GM18858 (cell line): ENCODE measurements at regions not wholly inside any gene's neighbourhood (a gene's known extent, or its start where the extent isn't known, plus 50 kb on each side); places are given as distances from the start of the nearest gene placed in this dataset.

Source experiments
- ATAC-seq: cut with Tn5 transposase; IDR thresholded peaks from one replicate; pipeline ENCODE4 v1.9.1; 2021; ENCODE audit not compliant: unreplicated experiment

DNA sequence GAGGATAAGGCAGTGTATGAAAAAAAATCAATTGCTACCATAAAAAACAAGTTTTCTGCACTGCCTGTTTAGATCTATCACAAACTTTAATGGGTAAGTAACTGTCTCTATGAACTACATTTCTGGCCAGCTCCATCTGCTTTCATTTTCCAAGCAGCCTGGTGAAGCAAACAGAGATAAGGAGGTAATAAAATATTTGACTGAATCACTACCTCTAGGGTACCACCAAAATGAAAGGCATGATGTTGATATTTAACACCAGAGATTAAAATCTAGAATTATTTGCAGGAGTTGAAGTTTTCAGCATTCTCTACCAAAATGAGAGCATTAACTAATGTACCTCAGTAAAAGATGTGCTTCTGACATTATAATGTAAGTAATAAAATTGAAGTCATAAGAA lies 863.5 kb upstream of the MGAT4C start:
- ATAC-seq: no peak

GRCh38 chr12:87117526-87117925 lies 861.3 kb upstream of the MGAT4C start:
- no peak for ATAC-seq

- ATAC-seq: no peak
Observed at GRCh38 chr12:87116780-87117179, 860.6 kb upstream of the MGAT4C start.

GRCh38 chr12:87112571-87113345 lies 856.6 kb upstream of the MGAT4C start:
- ATAC-seq: no peak

- no peak for ATAC-seq
Observed at GRCh38 chr12:87107766-87108165, 851.6 kb upstream of the MGAT4C start.

DNA sequence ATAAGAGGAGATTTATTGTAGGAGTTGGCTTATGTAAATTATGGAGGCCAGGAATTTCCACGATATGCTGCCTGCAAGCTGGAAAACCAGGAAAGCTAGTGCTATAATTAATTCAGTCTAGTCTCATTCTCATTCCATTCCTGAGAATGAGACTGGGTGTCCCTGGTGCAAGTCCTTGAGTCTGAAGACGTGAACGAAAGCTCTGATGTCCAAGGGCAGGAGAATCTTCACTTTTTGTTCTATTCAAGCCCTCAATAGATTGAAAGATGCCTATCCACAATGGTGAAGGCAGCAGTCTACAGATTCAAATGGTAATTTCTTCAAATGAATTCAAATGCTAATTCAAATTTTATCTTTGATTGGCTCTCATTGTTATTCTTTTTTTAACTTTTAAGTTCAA lies 851.1 kb upstream of the MGAT4C start:
- no peak for ATAC-seq

DNA sequence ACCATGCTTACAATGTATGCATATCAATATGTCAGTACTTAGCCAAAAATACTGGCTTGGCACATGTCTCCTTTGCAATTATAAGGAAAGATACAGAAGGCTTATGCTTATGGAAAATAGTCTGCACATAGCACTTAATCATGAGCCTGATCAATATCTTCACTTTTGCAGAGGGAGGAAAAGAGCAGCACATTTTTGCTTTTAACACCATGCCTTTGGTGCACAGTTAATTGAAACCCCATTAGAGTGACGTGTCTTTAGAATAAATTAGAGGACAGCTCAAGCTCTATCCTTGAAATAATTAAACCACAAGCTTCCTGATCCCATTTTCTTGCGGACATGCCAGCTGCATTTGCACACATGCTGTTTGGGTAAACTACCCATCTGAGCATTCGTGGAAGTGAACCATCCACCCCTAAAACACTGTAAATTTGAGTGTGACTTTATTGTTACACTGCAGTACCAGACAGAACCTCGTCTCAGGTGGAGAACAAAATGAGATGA lies 839.9 kb upstream of the MGAT4C start:
- ATAC-seq: no peak

GRCh38 chr12:87094356-87094755 lies 838.2 kb upstream of the MGAT4C start:
- no peak for ATAC-seq

GRCh38 chr12:87092421-87092820 lies 836.2 kb upstream of the MGAT4C start:
- no peak for ATAC-seq

GRCh38 chr12:87086118-87086891 lies 830.1 kb upstream of the MGAT4C start:
- ATAC-seq: no peak

DNA sequence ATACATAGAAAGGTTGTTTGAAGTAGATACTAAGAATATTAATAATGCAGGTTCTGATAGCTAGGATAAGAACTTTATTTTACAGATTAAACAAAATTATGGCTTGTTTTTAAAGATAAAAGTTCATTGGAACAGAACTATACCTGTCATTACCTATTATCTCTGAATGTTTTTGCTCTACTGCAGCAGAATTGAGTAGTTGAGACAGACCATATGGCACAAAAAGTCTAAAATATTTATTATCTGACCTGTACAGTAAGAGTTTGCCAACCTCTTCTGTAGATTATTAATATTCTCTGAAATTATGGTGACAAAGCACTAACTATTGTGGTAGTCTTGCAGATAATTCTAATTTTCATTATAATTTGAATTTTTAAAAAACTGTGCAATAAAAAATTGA lies 829.1 kb upstream of the MGAT4C start:
- no peak for ATAC-seq

DNA sequence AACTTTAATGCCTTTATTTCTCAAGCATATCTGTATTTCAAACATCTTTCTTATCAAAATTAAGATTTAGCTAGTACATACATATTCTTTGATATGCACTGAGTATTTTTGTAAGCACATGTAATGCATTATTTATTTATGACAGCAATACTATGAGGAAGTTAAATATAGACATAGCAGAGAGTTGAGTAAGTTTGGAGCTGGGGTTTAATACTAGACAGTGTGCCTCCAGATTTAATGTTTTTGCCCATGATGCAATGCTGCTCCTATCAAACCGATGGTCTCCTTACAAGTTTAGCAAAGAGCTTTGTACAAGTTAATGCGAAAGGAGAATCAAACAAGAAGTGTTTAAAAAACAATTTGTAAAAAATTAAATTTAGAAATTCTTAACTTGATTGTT lies 826.6 kb upstream of the MGAT4C start:
- no peak for ATAC-seq

GRCh38 chr12:87074781-87075180 lies 818.6 kb upstream of the MGAT4C start:
- ATAC-seq: no peak

GRCh38 chr12:87066326-87066725 lies 810.1 kb upstream of the MGAT4C start:
- no peak for ATAC-seq

DNA sequence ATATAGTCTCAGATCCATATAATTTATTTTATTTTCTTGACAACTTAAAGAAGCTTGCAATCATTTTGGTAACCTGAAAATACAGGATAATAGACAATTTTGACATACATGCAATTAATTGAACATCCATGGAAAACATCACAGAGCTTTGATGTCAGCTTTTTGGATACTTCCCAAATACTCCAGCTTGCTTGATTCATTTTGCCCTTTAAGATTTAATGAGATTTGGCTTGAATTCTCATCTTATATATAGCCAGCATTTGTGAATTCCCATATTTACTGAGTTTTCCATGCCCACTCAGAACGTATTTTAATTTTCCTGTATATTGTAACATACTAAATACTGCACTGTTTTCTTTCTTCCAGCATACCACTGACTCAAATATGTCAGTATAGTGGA lies 803.0 kb upstream of the MGAT4C start:
- no peak for ATAC-seq

GRCh38 chr12:87054226-87054625 lies 798.0 kb upstream of the MGAT4C start:
- no peak for ATAC-seq

DNA sequence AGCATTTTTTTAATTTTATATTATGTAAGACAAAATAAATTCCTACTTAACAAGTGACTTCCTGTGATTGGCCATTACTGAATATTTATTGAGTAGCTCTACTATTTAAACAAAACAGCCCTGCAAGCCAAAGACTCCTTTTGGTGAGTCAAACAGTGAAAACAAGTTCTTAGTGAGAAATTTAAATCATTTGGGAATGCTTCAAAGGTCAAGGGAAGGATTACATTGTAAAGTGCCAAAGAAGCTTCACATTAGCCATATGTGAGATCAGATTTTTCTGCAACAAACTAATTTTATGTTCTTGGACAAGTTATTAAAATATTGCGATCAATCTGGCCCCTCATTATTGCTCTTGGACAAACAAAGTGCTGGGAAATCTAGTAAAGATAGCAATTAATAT lies 795.4 kb upstream of the MGAT4C start:
- ATAC-seq: no peak

DNA sequence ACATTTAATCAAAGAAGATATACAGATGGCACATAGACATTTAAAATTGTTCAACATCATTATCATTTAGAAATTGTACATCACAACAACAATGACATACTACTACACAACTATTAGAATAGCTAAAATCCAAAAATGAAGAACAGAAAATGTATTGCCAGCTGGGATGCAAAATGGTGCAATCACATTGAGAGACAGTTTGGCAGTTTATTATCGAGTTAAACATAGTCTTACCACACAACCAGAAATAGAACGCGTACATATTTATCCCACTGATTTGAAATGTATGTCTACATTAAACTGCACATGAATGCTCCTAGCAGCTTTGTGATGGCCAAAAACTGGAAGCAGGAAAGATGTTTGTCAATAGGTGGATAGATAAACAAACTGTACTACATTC lies 791.5 kb upstream of the MGAT4C start:
- ATAC-seq: no peak

DNA sequence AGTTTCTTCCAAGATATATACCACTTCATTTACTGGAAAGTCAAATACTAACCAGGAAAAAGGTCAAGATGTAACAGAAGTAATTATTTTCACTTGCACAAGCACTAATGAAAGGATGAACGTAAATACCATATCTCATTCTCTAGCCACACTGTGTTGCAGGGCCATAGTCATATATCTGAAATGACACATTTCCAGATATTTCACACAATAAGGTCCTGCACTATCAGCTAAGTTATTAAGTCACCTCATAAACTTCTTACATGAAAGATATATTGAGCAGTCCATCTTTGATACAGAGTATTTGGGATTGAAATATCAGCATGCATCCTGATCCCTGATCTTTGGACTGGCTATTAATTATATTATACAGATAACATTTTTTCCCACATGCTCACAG lies 783.3 kb upstream of the MGAT4C start:
- no peak for ATAC-seq

GRCh38 chr12:87038098-87038497 lies 781.9 kb upstream of the MGAT4C start:
- ATAC-seq: no peak

- ATAC-seq: no peak
Observed at GRCh38 chr12:87025976-87026375, 769.8 kb upstream of the MGAT4C start.

DNA sequence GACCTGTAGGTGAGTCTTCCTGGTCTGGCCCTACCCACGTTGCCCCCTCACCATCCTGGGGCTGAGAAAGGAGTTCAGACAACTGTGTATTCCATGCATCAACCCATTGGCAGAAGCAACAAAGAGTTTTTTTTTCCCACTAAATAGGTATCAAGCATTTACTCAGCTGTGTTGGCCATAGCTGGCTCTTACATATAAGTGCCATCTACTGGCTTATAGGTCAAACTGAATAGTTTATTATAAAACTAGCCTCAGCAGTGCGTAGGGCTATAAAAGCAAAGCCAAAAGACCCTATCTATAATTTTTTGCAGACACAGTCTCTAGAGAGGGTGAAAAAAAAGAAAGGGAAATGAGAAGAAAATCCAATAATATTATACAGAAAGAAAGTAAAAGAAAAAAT lies 765.2 kb upstream of the MGAT4C start:
- no peak for ATAC-seq
